K562 (cell line): ENCODE measurements at regions not wholly inside any gene's neighbourhood (a gene's known extent, or its start where the extent isn't known, plus 50 kb on each side); places are given as distances from the start of the nearest gene placed in this dataset.

ENCODE experiments used
- ATAC-seq: fragments of 200-7000 bp; cut with Tn5 transposase; 3 replicates; pipeline ENCODE4 v1.9.1; 2020; ENCODE audit warnings: moderate library complexity
- BruUV-seq: library from RNA; stranded (reverse); fragments of 400-500 nt; replicated peaks from 2 replicates; lab custom pipeline; 2021; lab: Mats Ljungman, UMichigan
- CTCF ChIA-PET: fragments of 300-600 bp; formaldehyde crosslinking; extraction: SDS; loops from one replicate; lab custom pipeline; 2021; ENCODE audit warnings: low intra/inter-chr PET ratio; lab: Yijun Ruan, JAX
- POLR2A ChIA-PET: fragments of 300-600, 350-650 bp; sonication (Branson Sonifier 250); formaldehyde crosslinking; extraction: SDS; loops from one replicate; lab custom pipeline; 2021; ENCODE audit warnings: antibody characterized with exemption, inconsistent platforms; lab: Yijun Ruan, JAX
- DNase-seq, 4 experiments: peaks; one replicate each; pipeline versions ENCODE4 v3.0.0 to v3.0.0-alpha.2; 2011 to 2018; ENCODE audit warnings: low spot score in 3 of 4, mixed read lengths in 3 of 4; ENCODE audit errors: extremely low read depth in 1 of 4
- FAIRE-seq: peaks from 2 replicates; lab custom pipeline; 2011; peaks lifted over from hg19 to GRCh38; lab: Jason Lieb, UNC
- H2AFZ ChIP-seq: 2 replicates; pipeline ENCODE4 v1.6.0; 2011; ENCODE audit warnings: low read depth, low read length, control low read depth, inconsistent platforms
- H3K27ac ChIP-seq: fragments of 200-600 bp; 3 replicates; pipeline ENCODE4 v1.8.0; 2011; ENCODE audit warnings: low read depth, mild to moderate bottlenecking, control low read depth, inconsistent platforms, low read length, moderate library complexity, mixed read lengths; ENCODE audit errors: extremely low read depth
- H3K27me3 ChIP-seq, 2 experiments: fragments of 300-600 bp in 1 of 2; 2 replicates in 1 of 2; 3 replicates in 1 of 2; pipeline versions ENCODE4 v1.6.0 to v1.8.0; 2011; ENCODE audit warnings: inconsistent platforms in 2 of 2, low read length in 2 of 2, mild to moderate bottlenecking in 1 of 2, mixed read lengths in 1 of 2, moderate library complexity in 1 of 2; ENCODE audit not compliant: control insufficient read depth in 2 of 2, insufficient read depth in 2 of 2
- H3K36me3 ChIP-seq: fragments of 300-600 bp; 3 replicates; pipeline ENCODE4 v1.8.0; 2011; ENCODE audit warnings: mild to moderate bottlenecking, low read length, inconsistent platforms; ENCODE audit not compliant: control insufficient read depth, insufficient read depth
- H3K4me1 ChIP-seq, 2 experiments: fragments of 200-600 bp in 1 of 2; replicated peaks in 1 of 2; 2 replicates in 1 of 2; 3 replicates in 1 of 2; pipeline versions ENCODE4 v1.5.1 to v1.8.0; 2011; ENCODE audit warnings: inconsistent platforms in 2 of 2, low read length in 2 of 2, mild to moderate bottlenecking in 1 of 2, mixed read lengths in 1 of 2, moderate library complexity in 1 of 2; ENCODE audit not compliant: control insufficient read depth in 2 of 2, insufficient read depth in 2 of 2
- H3K4me2 ChIP-seq: 2 replicates; pipeline ENCODE4 v1.6.1; 2011; ENCODE audit warnings: low read length, control low read depth, inconsistent platforms, mixed read lengths; ENCODE audit not compliant: insufficient read depth
- H3K4me3 ChIP-seq: fragments of 200-600 bp; sonication (generic), shearing (Covaris generic); 2 replicates; pipeline ENCODE4 v1.5.1; 2016; ENCODE audit warnings: control low read depth, inconsistent platforms
- H3K79me2 ChIP-seq: fragments of 200-600 bp; 3 replicates; pipeline ENCODE4 v1.8.0; 2011; ENCODE audit warnings: low read length, inconsistent platforms; ENCODE audit not compliant: control insufficient read depth, insufficient read depth
- H3K9ac ChIP-seq, 2 experiments: 2 replicates each; pipeline versions ENCODE4 v1.6.0 to v1.6.1; 2011; ENCODE audit warnings: low read depth in 2 of 2, low read length in 2 of 2, control low read depth in 1 of 2, inconsistent platforms in 1 of 2, mild to moderate bottlenecking in 1 of 2, mixed read lengths in 1 of 2; ENCODE audit not compliant: insufficient read depth in 1 of 2
- H3K9me1 ChIP-seq: one replicate; pipeline ENCODE4 v1.6.0; 2011; ENCODE audit warnings: inconsistent platforms, mild to moderate bottlenecking, low read length, moderate library complexity; ENCODE audit not compliant: control insufficient read depth, insufficient read depth
- H3K9me3 ChIP-seq: replicated peaks from 2 replicates; pipeline ENCODE4 v1.5.1; 2011; ENCODE audit warnings: low read depth, low read length, inconsistent platforms; ENCODE audit not compliant: control insufficient read depth, insufficient read depth
- H4K20me1 ChIP-seq: replicated peaks from 2 replicates; pipeline ENCODE4 v1.6.1; 2011; ENCODE audit warnings: low read length, inconsistent platforms, mixed read lengths; ENCODE audit not compliant: control insufficient read depth, insufficient read depth
- BCOR ChIP-seq: fragments of 450-650 bp; IDR thresholded peaks from 2 replicates; pipeline ENCODE4 v1.6.1; 2016
- EZH2 ChIP-seq: IDR thresholded peaks from 2 replicates; pipeline ENCODE4 v1.6.1; 2012; ENCODE audit warnings: low read depth, mild to moderate bottlenecking, inconsistent platforms, low read length, borderline replicate concordance
- HOXB6 ChIP-seq: fragments of 250-450 bp; sonication (Bioruptor Pico); IDR thresholded peaks from 2 replicates; pipeline ENCODE4 v1.5.1; 2022; ENCODE audit warnings: mild to moderate bottlenecking, borderline replicate concordance
- KAT7 ChIP-seq: sonication (generic); formaldehyde crosslinking; IDR thresholded peaks from 2 replicates; pipeline ENCODE4 v1.8.0; 2022; ENCODE audit warnings: missing genetic modification reagents, mild to moderate bottlenecking, borderline replicate concordance
- PML ChIP-seq: IDR thresholded peaks from 2 replicates; pipeline ENCODE4 v1.6.1; 2012; ENCODE audit warnings: low read length, inconsistent platforms
- SNIP1 ChIP-seq: fragments of 450-650 bp; IDR thresholded peaks from 2 replicates; pipeline ENCODE4 v1.7.1; 2017; ENCODE audit warnings: low read depth, mild to moderate bottlenecking
- TEAD2 ChIP-seq: fragments of 450-650 bp; IDR thresholded peaks from 2 replicates; pipeline ENCODE4 v1.6.1; 2016; ENCODE audit warnings: missing genetic modification characterization, control low read depth, missing compliant biosample characterization
- ZNF143 ChIP-seq: sonication (generic); formaldehyde crosslinking; IDR thresholded peaks from 2 replicates; pipeline ENCODE4 v1.9.0; 2022; ENCODE audit warnings: mild to moderate bottlenecking, missing genetic modification reagents
- WGBS: fragments of 100-300 bp; shearing (Covaris generic); methylation state at CpG from one replicate; pipeline ENCODE4 v1.1.6; 2016; ENCODE audit warnings: low coverage, mixed read lengths; ENCODE audit not compliant: insufficient coverage; ENCODE audit errors: missing lambda C conversion rate; 5-methylcytosine and 5-hydroxymethylcytosine counted together
- in situ Hi-C: fragments of 300-500 bp; cut with MboI; formaldehyde crosslinking; loops from 4 replicates; pipeline ENCODE4 v1.15.0; 2018; ENCODE audit warnings: inconsistent platforms, mixed read lengths
- intact Hi-C: fragments of 100-400 bp; cut with micrococcal nuclease; formaldehyde crosslinking; loops from 2 replicates; pipeline ENCODE4 v1.14.2; 2022
- TF ChIP-seq, protein P1 (sequence below): sonication (generic); formaldehyde crosslinking; IDR thresholded peaks from 2 replicates; pipeline ENCODE4 v1.9.0; 2022; ENCODE audit warnings: mild to moderate bottlenecking, missing genetic modification reagents

GRCh38 chr1:187956975-187957374 is 1128.2 kb downstream of the PLA2G4A start:
- intact Hi-C loops (no loop called here), in situ Hi-C loops (no loop called here)
- Histone ChIP-seq H3K4me2 (no peak overlapping the region), H3K9ac (no peak overlapping the region), H3K9me3 (no peaks in the 10 kb centered on the region), H4K20me1 (no peaks in the 10 kb centered on the region), H3K4me3 (no peak overlapping the region), H3K27ac (no peak overlapping the region), H3K9me1 (no peaks in the 10 kb centered on the region), H2AFZ (no peak overlapping the region), H3K36me3 (no peaks in the 10 kb centered on the region), H3K79me2 (no peaks in the 10 kb centered on the region), H3K27me3 (no peaks in the 10 kb centered on the region), H3K4me1 (no peaks in the 10 kb centered on the region)
- CTCF ChIA-PET = no interaction called here
- DNase-seq (no peak), FAIRE-seq (no peak), ATAC-seq (no peak)
- POLR2A ChIA-PET = no interaction called here
- 2% methylated on average over 3 of the region's 3 CpGs for WGBS
- TF ChIP-seq KAT7 (CRISPR knock-in tag) = no peak
- no peak for TF ChIP-seq SNIP1
- TF ChIP-seq, protein P1, sequence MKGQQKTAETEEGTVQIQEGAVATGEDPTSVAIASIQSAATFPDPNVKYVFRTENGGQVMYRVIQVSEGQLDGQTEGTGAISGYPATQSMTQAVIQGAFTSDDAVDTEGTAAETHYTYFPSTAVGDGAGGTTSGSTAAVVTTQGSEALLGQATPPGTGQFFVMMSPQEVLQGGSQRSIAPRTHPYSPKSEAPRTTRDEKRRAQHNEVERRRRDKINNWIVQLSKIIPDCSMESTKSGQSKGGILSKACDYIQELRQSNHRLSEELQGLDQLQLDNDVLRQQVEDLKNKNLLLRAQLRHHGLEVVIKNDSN (CRISPR knock-in tag) = no peak
- no peak for TF ChIP-seq ZNF143 (CRISPR knock-in tag)
- no TSS peak for BruUV-seq

- FAIRE-seq = peak; percentile 19
- in situ Hi-C loops = no loop called here
- WGBS = 3% methylated on average over 6 of the region's 6 CpGs
These were observed 1129.5 kb downstream of the PLA2G4A start for GRCh38 chr1:187958207-187958606.

More at GRCh38 chr1:187958207-187958606, 1129.5 kb downstream of the PLA2G4A start:
- TF ChIP-seq PML (no peak), BCOR (no peak), HOXB6 (CRISPR knock-in tag) (no peak), TEAD2 (tag) (no peak), EZH2 (no peak)
- ChIA-PET CTCF (no interaction called here), POLR2A (no interaction called here)
- Histone ChIP-seq H3K36me3 (no peaks in the 10 kb centered on the region), H2AFZ (no peak overlapping the region), H3K9me1 (no peaks in the 10 kb centered on the region), H3K4me1 (no peaks in the 10 kb centered on the region), H3K27ac (no peak overlapping the region), H4K20me1 (no peaks in the 10 kb centered on the region), H3K9me3 (peaks cover 2% of the 10 kb centered on the region; the same call in 1 of the 2 replicates), H3K9ac (no peak overlapping the region), H3K4me3 (no peak overlapping the region), H3K4me2 (no peak overlapping the region), H3K79me2 (no peaks in the 10 kb centered on the region), H3K27me3 (no peaks in the 10 kb centered on the region)
- BruUV-seq = no TSS peak
- intact Hi-C loops = no loop called here
- DNase-seq (no peak), ATAC-seq (no peak)
